ENCODE measurements at regions not wholly inside any gene's neighbourhood (a gene's known extent, or its start where the extent isn't known, plus 50 kb on each side); places are given as distances from the start of the nearest gene placed in this dataset.

DNA sequence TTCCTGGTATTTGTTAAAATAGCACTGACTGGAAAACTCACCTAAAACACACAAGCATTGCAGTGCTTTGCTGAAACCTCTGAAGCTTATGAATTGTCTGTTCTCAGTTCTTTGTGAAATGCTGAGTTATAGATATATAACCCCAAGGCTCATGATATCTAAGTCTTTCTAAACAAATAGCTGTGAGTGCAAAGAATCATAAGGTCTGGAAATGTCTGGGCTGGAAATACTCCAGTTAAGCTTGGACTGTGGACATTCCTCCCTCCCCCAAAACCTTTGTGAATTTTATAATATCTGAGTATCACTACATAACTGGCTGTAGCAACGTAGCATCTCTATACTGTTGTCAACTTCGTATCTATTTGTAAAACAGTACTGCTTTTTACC is 69.1 kb downstream of the CBLN4 start:
- H3K27me3 Mint-ChIP-seq (ENCODE audit: low read depth): no peaks in the 10 kb centered on the region
- DNase-seq: no peak
- no peak overlapping the region for H4K5ac ChIP-seq (ENCODE audit: insufficient read length, low read depth, low read length)
- no peaks in the 10 kb centered on the region for H3K23me2 ChIP-seq (ENCODE audit: insufficient read length, low read depth, low read length, poor library complexity, severe bottlenecking)
- peaks cover 93 to 96% of the 10 kb centered on the region in 2 experiments for H3K9me3 Mint-ChIP-seq
- TF ChIP-seq, protein P1, sequence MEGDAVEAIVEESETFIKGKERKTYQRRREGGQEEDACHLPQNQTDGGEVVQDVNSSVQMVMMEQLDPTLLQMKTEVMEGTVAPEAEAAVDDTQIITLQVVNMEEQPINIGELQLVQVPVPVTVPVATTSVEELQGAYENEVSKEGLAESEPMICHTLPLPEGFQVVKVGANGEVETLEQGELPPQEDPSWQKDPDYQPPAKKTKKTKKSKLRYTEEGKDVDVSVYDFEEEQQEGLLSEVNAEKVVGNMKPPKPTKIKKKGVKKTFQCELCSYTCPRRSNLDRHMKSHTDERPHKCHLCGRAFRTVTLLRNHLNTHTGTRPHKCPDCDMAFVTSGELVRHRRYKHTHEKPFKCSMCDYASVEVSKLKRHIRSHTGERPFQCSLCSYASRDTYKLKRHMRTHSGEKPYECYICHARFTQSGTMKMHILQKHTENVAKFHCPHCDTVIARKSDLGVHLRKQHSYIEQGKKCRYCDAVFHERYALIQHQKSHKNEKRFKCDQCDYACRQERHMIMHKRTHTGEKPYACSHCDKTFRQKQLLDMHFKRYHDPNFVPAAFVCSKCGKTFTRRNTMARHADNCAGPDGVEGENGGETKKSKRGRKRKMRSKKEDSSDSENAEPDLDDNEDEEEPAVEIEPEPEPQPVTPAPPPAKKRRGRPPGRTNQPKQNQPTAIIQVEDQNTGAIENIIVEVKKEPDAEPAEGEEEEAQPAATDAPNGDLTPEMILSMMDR (conservative IDR thresholded peaks at IDR 0.05): no peak
- no peak overlapping the region for H3K9ac ChIP-seq (ENCODE audit: extremely low read depth, insufficient read length, low read length)
- H3K14ac ChIP-seq (ENCODE audit: insufficient read depth, low read length): no peak overlapping the region
- H3K56ac ChIP-seq (ENCODE audit: insufficient read length, low read depth, low read length): no peak overlapping the region
- no peak overlapping the region for H3K4me3 Mint-ChIP-seq
- no peaks in the 10 kb centered on the region for H3K79me1 ChIP-seq (ENCODE audit: insufficient read depth, low read depth, low read length, poor library complexity, severe bottlenecking)
- no peak overlapping the region for H3K4ac ChIP-seq (ENCODE audit: low read depth, low read length)
- no peaks in the 10 kb centered on the region for H3K4me1 Mint-ChIP-seq
- H3T11ph ChIP-seq (ENCODE audit: low read length): no peak overlapping the region
- H2AFZ ChIP-seq (ENCODE audit: low read length): no peak overlapping the region
- no peak overlapping the region for H2BK15ac ChIP-seq (ENCODE audit: low read depth, low read length)
- no peak overlapping the region for H2BK5ac ChIP-seq (ENCODE audit: insufficient read length, low read length)
- H3K36me3 Mint-ChIP-seq (ENCODE audit: insufficient read depth in 1 of 3, low read depth in 3 of 3): peaks cover 8 to 46% (median 12%) of the 10 kb centered on the region in 3 experiments; a peak in 6 of 7 replicates
- H4K20me1 ChIP-seq (ENCODE audit: control insufficient read depth, insufficient read depth, insufficient read length): no peaks in the 10 kb centered on the region
- no peak overlapping the region for H2AK5ac ChIP-seq (ENCODE audit: insufficient read length, low read length)
- H3K18ac ChIP-seq (ENCODE audit: insufficient read length, low read depth, low read length): no peak overlapping the region
- no peaks in the 10 kb centered on the region for H3K4me1 ChIP-seq (ENCODE audit: insufficient read depth, low read length)
- H2BK20ac ChIP-seq (ENCODE audit: low read depth, low read length, poor library complexity, severe bottlenecking): no peak overlapping the region
- peaks cover 61% of the 10 kb centered on the region for H3K9me3 ChIP-seq (ENCODE audit: control insufficient read depth, low read depth, low read length)
- H3K27ac Mint-ChIP-seq: no peak overlapping the region
- no peak overlapping the region for H3K27ac ChIP-seq (ENCODE audit: insufficient read length, low read depth, low read length)
- H2BK12ac ChIP-seq (ENCODE audit: insufficient read length, low read depth, low read length): no peak overlapping the region
- H3K27me3 ChIP-seq (ENCODE audit: insufficient read depth, low read length): no peaks in the 10 kb centered on the region
- H4K91ac ChIP-seq (ENCODE audit: insufficient read length, low read depth, low read length): no peak overlapping the region
- WGBS (ENCODE audit: extremely low coverage, insufficient read length, low lambda C conversion rate): no CpG with 5 or more reads among the region's 2 CpGs
- no peak overlapping the region for H3K4me2 ChIP-seq (ENCODE audit: insufficient read depth, insufficient read length, low read length)
- no peak overlapping the region for H3K23ac ChIP-seq (ENCODE audit: insufficient read length, low read depth, low read length)
- H3K79me2 ChIP-seq (ENCODE audit: insufficient read depth, low read length): no peaks in the 10 kb centered on the region
- H2BK120ac ChIP-seq (ENCODE audit: low read depth, low read length, poor library complexity, severe bottlenecking): no peak overlapping the region
- H4K8ac ChIP-seq (replicated peaks; ENCODE audit: insufficient read length, low read depth, low read length): no peak overlapping the region

All from H9 (cell line).